Right forelimb (tissue), 1 donor: ENCODE measurements at regions not wholly inside any gene's neighbourhood (a gene's known extent, or its start where the extent isn't known, plus 50 kb on each side); places are given as distances from the start of the nearest gene placed in this dataset.
"Not testable (repeated sequence)": the region's sequence is repeated elsewhere in the genome, so short reads cannot be mapped to it uniquely, and the experiment has no call there.

Experiments
- DNase-seq: peaks from one replicate; pipeline ENCODE4 v3.0.0-alpha.2; 2018

DNA sequence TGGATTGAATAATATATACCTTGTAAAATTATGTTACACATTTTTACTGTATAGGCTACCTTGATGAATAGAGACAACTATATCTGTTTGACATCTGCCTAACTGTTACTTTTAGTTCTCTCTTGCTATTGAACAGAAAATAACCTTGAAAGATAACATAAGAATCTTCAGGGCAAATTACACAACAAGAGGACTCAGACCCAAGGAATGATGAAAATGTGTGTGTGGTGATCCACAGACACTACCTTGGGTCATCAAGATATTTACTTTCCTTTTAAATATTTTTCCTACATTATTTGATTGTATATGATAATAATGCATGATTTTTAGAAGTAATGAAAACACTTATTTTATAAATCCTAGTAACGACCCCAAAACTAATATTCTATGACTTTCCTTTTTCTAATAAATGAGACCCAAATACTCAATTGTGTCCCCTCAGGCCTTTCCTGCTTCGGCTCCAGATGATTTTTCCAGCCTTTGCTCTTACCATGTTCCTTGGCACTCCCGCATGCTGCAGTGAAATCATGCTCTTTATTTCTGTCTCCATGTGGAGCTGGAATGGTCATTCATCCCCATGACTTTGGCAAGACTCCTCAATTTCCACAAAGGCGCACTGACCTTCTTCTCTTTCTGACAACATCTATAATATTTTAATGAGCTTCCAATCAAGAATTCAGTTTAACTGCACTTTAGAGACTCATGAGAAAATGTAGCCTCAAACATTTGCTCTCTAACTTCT lies 187.6 kb downstream of the EPM2A start:
- DNase-seq = no peak

GRCh38 chr6:145548933-145549648 lies 186.2 kb downstream of the EPM2A start:
- no peak for DNase-seq

- DNase-seq = no peak
Observed at GRCh38 chr6:145551164-145551563, 184.2 kb downstream of the EPM2A start.

GRCh38 chr6:145555084-145555483 lies 180.2 kb downstream of the EPM2A start:
- DNase-seq = no peak

GRCh38 chr6:145557474-145557873 lies 177.8 kb downstream of the EPM2A start:
- no peak for DNase-seq

- DNase-seq = no peak
Observed at GRCh38 chr6:145559836-145560235, 175.5 kb downstream of the EPM2A start.

GRCh38 chr6:145561095-145562072 lies 173.9 kb downstream of the EPM2A start:
- DNase-seq = no peak

DNA sequence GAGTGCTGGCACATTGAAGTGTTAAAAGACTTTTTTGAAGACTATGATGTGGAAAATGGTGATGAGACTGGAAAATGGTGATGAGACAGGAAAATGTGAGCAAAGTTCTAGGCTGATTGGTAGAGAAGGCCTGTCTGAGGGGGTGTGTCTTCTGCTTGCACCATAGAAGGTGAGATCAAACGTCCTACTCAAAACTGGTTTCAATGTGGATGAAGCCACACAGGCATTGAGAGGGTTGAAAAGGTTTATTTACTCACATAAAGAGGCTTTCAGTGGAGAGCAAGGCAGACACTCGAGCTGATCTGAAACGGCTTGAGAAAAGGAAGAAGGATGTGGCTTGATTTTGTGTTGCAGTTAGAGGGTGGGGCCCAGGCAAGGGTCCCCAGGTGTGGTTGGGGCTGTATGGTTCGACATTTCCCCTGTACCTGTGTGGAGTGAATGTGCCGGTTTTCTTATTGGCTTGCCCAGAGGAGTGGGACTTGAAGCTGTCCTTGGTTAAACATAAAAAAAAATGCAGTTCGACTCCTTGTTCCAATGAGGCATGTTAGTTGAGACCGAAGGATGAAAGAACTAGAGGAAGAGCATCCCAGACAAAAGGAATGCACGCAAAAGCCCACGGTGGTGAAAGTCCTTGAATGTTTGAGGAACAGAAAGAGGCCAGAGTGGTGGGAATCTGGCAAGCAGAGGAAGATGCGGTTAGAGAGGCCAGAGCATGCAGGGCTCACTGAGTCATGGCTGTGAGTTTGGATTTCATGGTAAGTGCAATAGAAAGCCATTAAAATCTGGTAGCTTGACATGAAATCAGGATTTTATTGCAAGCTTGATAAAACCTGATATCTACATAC lies 172.3 kb downstream of the EPM2A start:
- DNase-seq = no peak

GRCh38 chr6:145564553-145564952 lies 170.8 kb downstream of the EPM2A start:
- DNase-seq = no peak

DNA sequence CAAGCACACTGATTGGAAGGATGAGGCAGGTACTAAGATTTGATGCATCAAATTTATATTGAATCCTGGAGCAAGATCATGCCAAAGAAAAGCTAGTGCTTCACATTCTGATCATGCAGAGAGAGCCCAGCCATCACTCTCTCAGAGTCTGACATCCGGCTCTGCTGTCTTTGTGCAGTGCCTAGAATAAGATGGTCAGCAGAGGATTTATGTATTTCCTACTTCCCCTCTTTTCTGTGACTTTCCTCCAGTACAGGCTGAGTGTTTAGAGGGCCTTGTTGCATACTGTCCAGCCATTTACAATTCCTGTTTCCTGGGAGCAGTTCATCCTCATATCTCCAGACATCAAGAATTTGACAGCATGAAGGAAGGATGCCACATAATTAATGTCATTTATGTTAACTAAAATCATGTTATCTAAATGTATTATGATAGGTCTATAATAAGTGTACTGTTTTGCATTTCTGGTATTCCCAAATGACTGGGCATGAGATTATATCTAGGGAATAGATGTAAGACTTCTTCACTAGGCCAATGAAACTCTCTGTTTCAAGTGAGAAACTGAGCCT lies 167.6 kb downstream of the EPM2A start:
- no peak for DNase-seq

DNA sequence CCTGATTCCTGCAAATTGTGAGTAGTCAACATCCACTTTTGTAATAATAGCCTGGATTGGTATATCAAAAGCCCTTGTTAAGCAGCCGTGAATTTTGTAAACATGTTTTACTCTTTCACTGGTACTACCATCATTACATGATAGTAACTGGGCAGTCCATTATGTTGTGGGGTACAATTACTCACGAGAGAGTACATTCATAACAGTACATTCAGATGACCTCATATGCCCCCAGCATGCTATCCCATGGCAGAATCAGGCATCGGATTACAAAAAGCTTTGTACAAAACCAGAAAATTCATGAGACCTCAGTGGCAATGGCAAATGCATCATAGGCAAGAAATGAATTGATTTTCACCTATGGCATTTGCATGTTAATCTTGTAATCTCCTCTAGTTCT lies 166.2 kb downstream of the EPM2A start:
- DNase-seq = no peak

DNA sequence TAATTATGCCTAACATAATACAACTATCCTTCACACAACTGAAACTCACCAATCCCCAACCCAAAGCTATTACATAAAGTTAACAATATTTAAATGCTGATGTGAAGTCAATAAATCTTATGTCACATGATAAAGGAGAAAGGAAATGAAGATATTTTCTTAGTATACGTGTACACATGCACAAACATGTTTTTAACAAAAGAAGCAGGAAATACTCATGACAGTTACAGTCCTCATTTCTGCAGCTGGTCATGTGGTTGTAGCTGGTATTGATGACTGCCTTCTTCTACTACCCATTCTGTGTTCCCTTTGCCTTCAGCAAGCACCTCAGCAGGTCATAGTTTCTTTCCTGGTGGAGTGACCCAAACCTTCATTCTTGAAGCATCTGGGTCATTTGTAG lies 165.0 kb downstream of the EPM2A start:
- DNase-seq = not testable (repeated sequence)

- DNase-seq = not testable (repeated sequence)
Observed at GRCh38 chr6:145574269-145574668, 161.1 kb downstream of the EPM2A start.
